Right renal pelvis (tissue), 4 donors: ENCODE measurements at regions not wholly inside any gene's neighbourhood (a gene's known extent, or its start where the extent isn't known, plus 50 kb on each side); places are given as distances from the start of the nearest gene placed in this dataset.
"Not testable (repeated sequence)": the region's sequence is repeated elsewhere in the genome, so short reads cannot be mapped to it uniquely, and the experiment has no call there.

ENCODE experiments used
- DNase-seq, 4 donors: peaks; one replicate each; pipeline ENCODE4 v3.0.0-alpha.2; 2013; ENCODE audit warnings: low read depth in 4 of 4, low spot score in 3 of 4, missing footprints in 1 of 4

- no peak for DNase-seq
Measured at GRCh38 chr7:142698429-142698828, 50.8 kb upstream of the PRSS1 start.

DNA sequence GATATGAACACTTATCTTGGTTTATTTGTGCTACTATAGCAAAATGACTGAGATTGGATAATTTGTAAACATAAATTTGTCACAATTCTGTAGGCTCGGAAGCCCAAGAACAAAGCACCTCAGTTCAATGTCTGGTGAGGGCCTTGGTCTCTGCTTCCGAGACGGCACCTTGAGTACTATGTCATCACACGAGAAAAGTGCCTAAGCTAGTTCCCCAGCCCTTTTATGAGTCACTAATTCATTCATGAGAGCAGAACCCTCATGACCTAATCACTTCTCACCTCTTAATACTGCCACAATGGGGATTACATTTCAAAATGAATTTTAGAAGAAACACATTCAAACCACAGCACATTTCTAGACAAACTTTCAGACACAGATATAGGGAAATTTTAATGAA, 52.0 kb upstream of the PRSS1 start:
- DNase-seq: no peak

GRCh38 chr7:142696456-142697179, 52.7 kb upstream of the PRSS1 start:
- DNase-seq: no peak

DNA sequence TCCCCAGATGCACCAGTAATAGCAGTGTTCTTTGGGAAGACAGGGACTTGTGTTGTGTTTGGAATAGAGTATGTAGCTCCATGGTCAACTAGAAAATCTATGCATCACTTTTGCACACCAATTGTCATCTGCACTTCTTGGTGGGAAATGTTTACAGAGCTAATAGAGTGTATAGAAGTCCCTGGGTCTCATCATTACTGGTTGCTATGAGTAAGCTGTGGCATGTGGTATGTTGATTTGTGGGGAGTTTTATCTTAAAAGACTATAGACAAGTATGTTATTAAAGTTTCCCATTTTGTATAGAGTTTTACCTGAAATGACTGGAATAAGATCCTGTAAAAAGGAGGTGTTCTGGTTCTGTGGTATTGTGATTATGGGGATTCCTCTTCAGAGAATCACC, 55.4 kb upstream of the PRSS1 start:
- no peak for DNase-seq

GRCh38 chr7:142690554-142691182, 58.6 kb upstream of the PRSS1 start:
- no peak for DNase-seq

DNA sequence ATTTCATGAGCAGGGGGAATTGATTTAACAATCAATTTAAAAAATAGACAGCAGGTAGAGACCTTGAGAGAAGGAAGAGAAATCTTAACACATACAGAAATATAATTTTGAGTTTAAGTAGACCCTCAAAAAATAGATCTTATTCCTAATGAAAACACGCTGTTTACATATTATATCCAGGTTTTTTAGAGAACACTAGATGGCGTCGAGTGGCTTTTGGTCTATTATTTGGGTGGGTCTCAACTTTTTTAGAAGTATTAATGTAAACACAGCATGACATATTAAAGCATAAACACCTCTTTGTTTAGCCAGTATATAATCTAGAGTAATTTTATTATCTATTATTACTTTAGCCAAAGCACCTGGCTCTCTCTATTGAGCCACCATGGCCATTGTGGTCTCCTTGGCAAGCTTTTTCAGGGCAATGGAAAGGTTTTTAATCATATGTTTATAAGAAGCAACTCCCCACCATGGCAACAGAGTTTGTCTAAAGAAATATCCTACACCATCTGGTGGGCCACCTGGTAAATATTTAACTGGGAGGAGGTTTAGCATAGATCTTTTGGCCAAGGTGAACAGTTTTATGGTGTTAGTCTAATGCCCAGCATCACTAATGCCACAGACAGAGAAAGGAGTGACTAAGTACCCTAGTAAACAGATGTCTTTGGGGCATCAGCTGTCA, 59.7 kb upstream of the PRSS1 start:
- DNase-seq: no peak

DNA sequence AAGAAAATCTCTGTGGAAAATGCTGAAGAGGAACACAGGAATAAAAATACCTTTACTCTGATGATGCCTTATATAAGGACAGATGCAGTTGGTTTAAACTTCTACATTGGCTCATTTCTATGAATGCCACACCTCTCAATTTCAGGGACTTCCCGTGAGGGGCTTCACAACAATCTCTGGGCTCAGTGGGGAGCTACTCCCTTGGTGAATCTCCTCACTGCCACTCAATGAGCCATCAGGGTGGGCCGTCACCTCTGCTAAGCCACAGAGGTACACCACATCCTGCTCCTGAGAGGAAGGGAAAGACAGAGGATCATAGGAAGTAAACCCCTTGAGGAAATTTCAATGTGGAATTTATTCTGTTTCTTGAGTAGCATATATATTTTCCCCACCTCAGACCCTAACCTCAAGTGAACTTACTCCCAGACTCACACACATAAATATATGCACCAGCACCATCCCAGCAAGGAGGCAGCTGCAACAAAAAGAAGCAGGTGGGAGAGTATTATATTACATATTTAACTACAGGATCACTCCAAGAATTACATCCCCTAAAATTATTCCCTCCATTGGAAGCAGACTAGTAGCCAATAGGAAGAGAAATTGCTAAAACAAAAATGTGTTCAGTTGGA, 63.3 kb upstream of the PRSS1 start:
- no peak for DNase-seq

DNA sequence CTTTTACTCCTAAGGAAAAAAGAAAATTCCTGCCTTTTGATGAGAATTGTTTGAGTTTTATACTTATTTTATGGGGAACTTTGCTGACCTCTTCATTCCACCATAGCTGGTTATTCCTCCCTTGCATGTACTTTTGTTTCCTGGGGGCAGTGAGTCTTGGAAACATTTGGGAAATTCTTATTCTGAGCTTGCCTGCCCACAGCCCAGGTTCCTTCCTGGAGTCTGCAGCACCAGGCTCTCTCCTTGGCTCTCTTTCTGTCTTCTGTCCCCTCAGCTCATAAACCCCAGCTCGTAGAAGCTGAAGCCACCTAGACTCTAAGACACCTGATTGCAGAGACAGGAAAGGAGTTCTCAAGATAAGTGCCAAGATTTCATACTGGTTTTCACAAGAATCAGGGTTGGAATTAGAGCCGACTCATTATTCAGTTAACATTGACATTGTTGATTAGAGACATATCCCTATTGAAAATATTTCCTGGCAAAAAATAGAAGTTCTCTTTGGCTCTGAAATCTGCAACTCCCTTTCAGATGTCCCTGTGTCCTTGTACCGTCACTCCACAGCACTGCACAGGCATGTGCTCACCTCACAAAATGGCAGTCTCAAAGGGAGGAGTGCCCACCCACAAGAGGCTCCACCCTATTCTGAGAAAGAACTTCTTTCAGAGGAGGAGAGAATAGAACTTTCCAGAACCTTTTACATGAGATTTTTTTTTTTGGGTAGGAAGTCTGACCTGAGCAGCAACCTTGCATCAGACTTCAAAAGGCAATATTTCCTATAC, 67.8 kb upstream of the PRSS1 start:
- DNase-seq: no peak

GRCh38 chr7:142671506-142671905, 77.8 kb upstream of the PRSS1 start:
- no peak for DNase-seq

DNA sequence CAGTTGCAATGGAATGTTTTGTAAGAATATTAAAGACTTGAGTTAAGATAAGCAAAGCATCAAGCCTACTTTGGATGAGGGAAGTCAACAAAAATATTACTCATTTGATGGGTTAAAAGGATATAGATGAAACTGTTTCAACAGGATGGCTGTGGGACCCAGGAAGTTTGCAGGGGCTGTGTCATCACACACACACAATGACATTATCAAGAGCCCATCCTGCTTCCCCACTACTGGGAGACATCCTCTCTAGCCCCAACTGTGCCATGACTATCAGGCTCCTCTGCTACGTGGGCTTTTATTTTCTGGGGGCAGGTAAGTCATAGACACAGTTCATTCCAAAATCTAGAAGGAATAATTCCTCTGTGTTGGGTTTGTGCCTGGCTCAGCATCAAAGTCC, 78.8 kb upstream of the PRSS1 start:
- no peak for DNase-seq

- DNase-seq: no peak
Measured at GRCh38 chr7:142669074-142669654, 80.1 kb upstream of the PRSS1 start.

DNA sequence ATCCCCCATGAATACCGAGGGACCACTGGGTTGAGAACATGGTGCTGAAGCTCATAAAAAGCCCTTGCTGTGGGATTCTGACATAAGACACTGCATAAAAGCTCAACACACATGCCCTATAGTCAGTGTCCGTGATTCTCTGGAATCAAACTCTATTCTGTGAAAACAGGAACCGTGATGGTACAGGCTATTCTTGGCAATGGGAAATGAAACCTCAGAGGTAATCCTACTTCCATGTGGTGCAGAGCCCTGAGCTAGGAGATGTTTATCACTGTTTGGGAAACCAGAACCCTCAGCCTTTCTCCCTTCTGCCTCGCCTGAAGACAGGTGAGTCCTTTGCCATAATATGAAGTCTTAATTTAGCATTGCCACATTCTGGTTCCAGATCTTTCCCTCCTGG, 80.8 kb upstream of the PRSS1 start:
- DNase-seq: no peak

DNA sequence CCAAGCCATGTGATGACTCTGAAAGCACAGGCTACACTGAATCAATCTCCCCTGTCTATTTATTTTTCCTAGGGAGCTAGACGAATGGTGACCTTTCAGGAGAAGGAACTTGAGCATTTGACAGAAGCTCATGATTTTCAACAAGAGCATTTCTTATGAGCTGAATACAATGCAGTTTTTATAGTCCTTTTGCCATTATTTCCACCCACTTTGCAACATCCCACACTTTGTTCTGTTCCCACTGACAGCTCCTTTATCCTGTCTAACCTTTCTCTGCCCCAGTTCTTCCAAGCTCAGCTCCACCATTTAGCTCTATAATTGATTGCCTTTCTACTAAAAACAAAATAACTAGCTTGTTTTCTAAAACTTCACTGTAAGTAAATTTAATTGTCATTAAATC, 91.9 kb upstream of the PRSS1 start:
- no peak for DNase-seq

DNA sequence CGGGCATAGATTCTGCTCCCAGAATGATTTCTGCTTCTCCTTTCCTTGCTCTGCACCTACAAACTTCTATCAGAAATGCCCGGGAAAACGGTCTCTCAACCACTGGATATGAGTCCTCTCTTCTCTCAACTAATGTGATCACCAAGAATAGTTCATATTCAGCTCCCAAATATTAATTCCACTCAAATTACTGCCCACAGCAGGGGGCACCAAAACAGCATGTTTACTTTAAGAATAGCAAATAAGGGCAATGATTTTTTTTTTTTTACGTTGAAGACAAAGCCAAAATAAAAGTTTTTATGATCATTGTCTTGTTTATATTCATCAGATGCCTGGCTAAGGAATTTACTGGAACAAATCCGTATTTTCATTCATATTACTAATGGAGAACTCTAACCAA, 94.9 kb upstream of the PRSS1 start:
- no peak for DNase-seq

DNA sequence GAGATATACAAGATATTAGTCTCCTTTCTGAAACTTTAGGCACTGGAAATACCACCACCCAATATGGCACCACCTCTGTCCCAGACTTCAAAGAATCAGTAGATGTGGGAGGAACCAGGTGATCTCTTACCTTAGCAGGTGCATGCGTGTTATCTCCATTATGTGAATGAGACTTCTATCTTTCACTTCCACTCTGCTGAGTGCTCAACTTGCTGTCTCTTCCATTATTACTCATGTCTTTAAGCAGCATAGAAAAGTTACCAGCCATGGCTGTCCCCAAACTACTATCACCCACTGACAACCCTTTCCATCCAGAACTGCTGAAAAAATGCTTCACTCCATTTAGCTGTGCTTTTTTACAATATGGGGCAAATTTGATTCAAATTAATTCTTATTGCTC, 101.5 kb upstream of the PRSS1 start:
- DNase-seq: no peak

DNA sequence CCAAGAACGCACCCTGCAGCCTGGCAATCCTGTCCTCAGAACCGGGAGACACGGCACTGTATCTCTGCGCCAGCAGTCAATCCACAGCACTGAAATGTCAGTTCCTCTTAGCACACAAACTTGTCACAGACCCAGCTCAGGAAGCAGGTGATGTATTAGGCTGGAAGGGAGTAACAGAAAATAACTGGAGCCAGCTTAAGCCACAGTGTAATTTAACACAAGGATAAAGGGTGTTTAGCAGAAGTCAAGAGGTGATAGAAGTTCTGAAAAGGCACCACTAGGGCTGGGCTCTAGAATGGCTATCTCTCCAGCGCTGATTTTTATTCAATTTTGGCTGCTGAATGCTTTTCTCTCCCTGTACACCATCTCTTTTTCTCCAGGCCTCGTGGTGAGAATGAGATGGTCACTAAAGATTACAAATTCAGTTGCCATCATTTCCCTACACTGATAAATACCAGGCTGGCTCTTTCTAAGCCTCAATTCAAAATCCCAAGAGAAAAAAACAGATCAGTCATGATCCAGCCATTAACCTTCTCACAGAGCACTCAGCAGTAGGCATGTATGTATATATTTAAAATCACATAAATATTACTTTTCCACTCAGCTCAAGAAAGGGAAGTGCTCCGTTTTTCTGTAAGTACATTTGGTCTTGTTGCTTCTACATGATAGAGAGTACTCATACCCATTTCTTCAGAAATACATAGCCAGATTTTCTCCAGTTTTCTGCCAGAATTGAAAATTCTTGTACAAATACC, 102.7 kb upstream of the PRSS1 start:
- no peak for DNase-seq

- DNase-seq: no peak
Measured at GRCh38 chr7:142645777-142646176, 103.5 kb upstream of the PRSS1 start.

DNA sequence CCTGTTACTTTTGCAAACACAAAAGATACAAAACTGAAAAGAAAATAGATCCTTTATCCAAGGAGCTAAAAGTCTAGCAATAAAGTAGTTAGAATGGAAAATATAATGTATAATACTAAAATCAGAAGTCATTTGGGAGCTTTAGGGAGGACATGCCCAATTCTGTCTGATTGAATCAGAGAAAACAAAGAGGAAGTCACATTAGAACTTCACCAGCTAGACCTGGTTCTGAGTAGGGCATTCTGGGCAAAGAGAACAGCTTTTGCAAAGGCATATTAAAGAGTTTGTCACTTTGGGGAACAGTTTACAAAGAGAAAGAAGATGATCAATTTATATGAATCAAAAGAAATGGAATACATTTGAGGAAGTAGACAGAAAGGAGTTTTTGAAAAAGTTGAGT, 107.0 kb upstream of the PRSS1 start:
- no peak for DNase-seq

GRCh38 chr7:142641252-142641651, 108.0 kb upstream of the PRSS1 start:
- not testable (repeated sequence) for DNase-seq

GRCh38 chr7:142638581-142638980, 110.7 kb upstream of the PRSS1 start:
- DNase-seq: no peak
